ENCODE measurements at regions not wholly inside any gene's neighbourhood (a gene's known extent, or its start where the extent isn't known, plus 50 kb on each side); places are given as distances from the start of the nearest gene placed in this dataset.

- TF ChIP-seq CTCF (IDR thresholded peaks at IDR 0.05; ENCODE audit: low read depth, low read length): no peak
- no peak for TF ChIP-seq POLR2A (IDR thresholded peaks at IDR 0.05; ENCODE audit: extremely low read depth, insufficient read length)
- no peak for TF ChIP-seq MAX (IDR thresholded peaks at IDR 0.05; ENCODE audit: low read depth, low read length)
- TF ChIP-seq MYC (IDR thresholded peaks at IDR 0.05; ENCODE audit: low read depth, low read length): no peak
These were observed 506.0 kb downstream of the HTR1A start for GRCh38 chr5:63456279-63456678.
